Chondrocyte (in vitro differentiated cells): ENCODE measurements at regions not wholly inside any gene's neighbourhood (a gene's known extent, or its start where the extent isn't known, plus 50 kb on each side); places are given as distances from the start of the nearest gene placed in this dataset.

Experiments used
- DNase-seq: peaks from one replicate; pipeline ENCODE4 v3.0.0; 2021; ENCODE audit warnings: mixed read lengths, low spot score
- H3K27ac Mint-ChIP-seq: one replicate; pipeline ENCODE4 v1.8.0; 2021; ENCODE audit warnings: mild to moderate bottlenecking, moderate library complexity, mixed read lengths; ENCODE audit not compliant: unreplicated experiment
- H3K27me3 Mint-ChIP-seq: 2 replicates; pipeline ENCODE4 v1.8.0; 2021; ENCODE audit warnings: low read depth, mixed read lengths
- H3K36me3 Mint-ChIP-seq: 2 replicates; pipeline ENCODE4 v1.8.0; 2021; ENCODE audit warnings: low read depth, mixed read lengths
- H3K4me1 Mint-ChIP-seq: 2 replicates; pipeline ENCODE4 v1.8.0; 2021; ENCODE audit warnings: low read depth, mild to moderate bottlenecking, mixed read lengths
- H3K4me3 Mint-ChIP-seq: one replicate; pipeline ENCODE4 v1.8.0; 2021; ENCODE audit warnings: mild to moderate bottlenecking, moderate library complexity, mixed read lengths; ENCODE audit not compliant: unreplicated experiment
- H3K9me3 Mint-ChIP-seq: 2 replicates; pipeline ENCODE4 v1.8.0; 2021; ENCODE audit warnings: low read depth, mixed read lengths
- CTCF ChIP-seq: fragments of 200-600 bp; sonication (generic); IDR thresholded peaks from 2 replicates; pipeline ENCODE4 v1.5.0; 2021; ENCODE audit warnings: antibody characterized with exemption, mild to moderate bottlenecking, moderate library complexity

- Mint-ChIP-seq H3K27ac (no peak overlapping the region), H3K4me3 (no peak overlapping the region), H3K36me3 (no peaks in the 10 kb centered on the region), H3K4me1 (peaks cover 23% of the 10 kb centered on the region), H3K27me3 (peaks cover 2% of the 10 kb centered on the region), H3K9me3 (no peaks in the 10 kb centered on the region)
- no peak for DNase-seq
- TF ChIP-seq CTCF: no peak
These were observed 325.9 kb downstream of the ANKRD50 start for GRCh38 chr4:124386648-124387047.

- peaks cover 23% of the 10 kb centered on the region for H3K4me1 Mint-ChIP-seq
- H3K36me3 Mint-ChIP-seq: peaks cover 2% of the 10 kb centered on the region
- DNase-seq: no peak
- H3K4me3 Mint-ChIP-seq: no peak overlapping the region
- peaks cover 2% of the 10 kb centered on the region for H3K27me3 Mint-ChIP-seq
- no peak overlapping the region for H3K27ac Mint-ChIP-seq
- H3K9me3 Mint-ChIP-seq: peaks cover 3% of the 10 kb centered on the region
- no peak for TF ChIP-seq CTCF
These were observed 322.9 kb downstream of the ANKRD50 start for GRCh38 chr4:124389591-124389990.

- Mint-ChIP-seq H3K36me3 (peaks cover 2% of the 10 kb centered on the region), H3K9me3 (peaks cover 3% of the 10 kb centered on the region), H3K27ac (no peak overlapping the region), H3K4me1 (peaks cover 23% of the 10 kb centered on the region), H3K27me3 (no peaks in the 10 kb centered on the region), H3K4me3 (no peak overlapping the region)
- TF ChIP-seq CTCF: no peak
- DNase-seq: no peak
These were observed 321.7 kb downstream of the ANKRD50 start for GRCh38 chr4:124390861-124391260.

- TF ChIP-seq CTCF: no peak
- Mint-ChIP-seq H3K4me1 (no peaks in the 10 kb centered on the region), H3K36me3 (peaks cover 2% of the 10 kb centered on the region), H3K9me3 (peaks cover 6% of the 10 kb centered on the region), H3K4me3 (no peak overlapping the region), H3K27ac (no peak overlapping the region), H3K27me3 (no peaks in the 10 kb centered on the region)
- no peak for DNase-seq
These were observed 316.2 kb downstream of the ANKRD50 start for GRCh38 chr4:124396333-124396732.

GRCh38 chr4:124401606-124402005 is 310.9 kb downstream of the ANKRD50 start:
- H3K36me3 Mint-ChIP-seq: peaks cover 3% of the 10 kb centered on the region
- peaks cover 9% of the 10 kb centered on the region for H3K9me3 Mint-ChIP-seq
- no peak overlapping the region for H3K27ac Mint-ChIP-seq
- TF ChIP-seq CTCF: no peak
- H3K4me3 Mint-ChIP-seq: no peak overlapping the region
- no peaks in the 10 kb centered on the region for H3K27me3 Mint-ChIP-seq
- DNase-seq: no peak
- no peaks in the 10 kb centered on the region for H3K4me1 Mint-ChIP-seq
